Adrenal gland (tissue), 9 donors: ENCODE measurements at regions not wholly inside any gene's neighbourhood (a gene's known extent, or its start where the extent isn't known, plus 50 kb on each side); places are given as distances from the start of the nearest gene placed in this dataset.

Source experiments
- DNase-seq, 7 donors: peaks; one replicate each; pipeline ENCODE4 v3.0.0-alpha.2; 2019 to 2020
- H3K27ac ChIP-seq, 5 donors: fragments of 200-600 bp; sonication (generic) in 4 of 5; 1 replicate in 3 of 5; 2 replicates in 2 of 5; pipeline versions ENCODE4 v1.5.1 to v1.8.0; 2016 to 2020; ENCODE audit warnings: mild to moderate bottlenecking in 1 of 5
- H3K27me3 ChIP-seq: fragments of 200-600 bp; 2 replicates; pipeline ENCODE4 v1.8.0; 2021
- H3K36me3 ChIP-seq, 2 donors: fragments of 200-600 bp; replicated peaks in 1 of 2; 1 replicate in 1 of 2; 2 replicates in 1 of 2; pipeline versions ENCODE4 v1.5.1 to v1.8.0; 2018 to 2022
- H3K4me1 ChIP-seq, 2 donors: fragments of 200-600 bp; replicated peaks in 1 of 2; 1 replicate in 1 of 2; 2 replicates in 1 of 2; pipeline versions ENCODE4 v1.5.1 to v1.8.0; 2018 to 2021
- H3K4me3 ChIP-seq, 4 donors: fragments of 200-600 bp; sonication (generic) in 3 of 4; one replicate each; pipeline ENCODE4 v1.5.1; 2016 to 2018
- H3K9me3 ChIP-seq, 3 donors: fragments of 200-600 bp; sonication (generic) in 1 of 3; replicated peaks in 1 of 3; 1 replicate in 2 of 3; 2 replicates in 1 of 3; pipeline versions ENCODE4 v1.5.1 to v1.8.0; 2016 to 2021
- CTCF ChIP-seq, 6 experiments: fragments of 450-650 bp in 4 of 6; fragments of 200-600 bp in 2 of 6; sonication (generic) in 1 of 6; IDR thresholded peaks; 1 replicate in 5 of 6; 2 replicates in 1 of 6; pipeline versions ENCODE4 v1.5.1 to v1.8.0; 2016 to 2021; ENCODE audit warnings: antibody characterized with exemption in 6 of 6, mild to moderate bottlenecking in 2 of 6, moderate library complexity in 1 of 6
- POLR2A ChIP-seq, 2 donors: fragments of 450-650 bp; IDR thresholded peaks; one replicate each; pipeline ENCODE4 v1.6.1; 2017; ENCODE audit warnings: antibody characterized with exemption in 2 of 2, mild to moderate bottlenecking in 2 of 2, moderate library complexity in 1 of 2
- WGBS, 4 donors: extraction: QIAGEN DNeasy Blood & Tissue Kit in 2 of 4; methylation state at CpG; one replicate each; pipeline versions ENCODE4 v1.1.5 to v1.1.7; 2013 to 2017; 5-methylcytosine and 5-hydroxymethylcytosine counted together
- intact Hi-C, 2 donors: fragments of 100-400 bp; cut with DNase I; formaldehyde crosslinking; loops; one replicate each; pipeline versions ENCODE4 v1.14.1 to v1.15.0; 2022 to 2023
- donor health status: healthy with polysubstance abuse.
- donor health status: Bipolar disorder and iron deficiency.
- donor health status: DM: yes; HTN: yes; CAD: no.
- donor health status: DM: no; HTN: no; CAD: no.
- donor health status: DM: no; HTN: no; CAD: no.

DNA sequence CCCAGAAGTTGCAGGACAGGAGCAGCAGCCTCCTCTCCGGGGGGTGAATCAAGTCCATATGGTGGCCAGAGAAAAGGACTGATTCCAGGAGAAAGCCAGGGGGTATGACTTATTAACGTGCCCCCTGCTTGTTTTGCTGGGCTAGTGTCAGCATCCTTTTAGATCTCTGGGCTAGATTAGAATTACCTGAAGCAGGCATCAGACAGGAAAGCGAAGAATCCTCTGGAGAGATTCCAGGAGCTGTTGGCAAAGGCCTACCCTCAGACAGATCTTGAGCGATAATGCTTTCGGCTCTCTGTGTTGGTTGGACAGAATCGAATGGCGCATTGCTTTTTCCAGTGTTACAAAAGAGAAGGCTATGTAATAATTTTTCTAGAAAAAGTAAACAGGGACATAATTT lies 164.0 kb upstream of the GLI3 start:
- intact Hi-C loops = no loop called here
- H3K27ac ChIP-seq = no peak overlapping the region
- no peak for DNase-seq
- H3K9me3 ChIP-seq = no peaks in the 10 kb centered on the region
- WGBS, 4 donors = 84 to 94% (median 87%) methylated on average over 7 of the region's 7 CpGs
- H3K4me1 ChIP-seq = no peaks in the 10 kb centered on the region
- no peak overlapping the region for H3K4me3 ChIP-seq
- H3K27me3 ChIP-seq = no peaks in the 10 kb centered on the region
- no peaks in the 10 kb centered on the region for H3K36me3 ChIP-seq
- no peak for TF ChIP-seq POLR2A (IDR thresholded peaks at IDR 0.05)
- no peak for TF ChIP-seq CTCF (IDR thresholded peaks at IDR 0.05)

GRCh38 chr7:42400211-42400772 lies 163.3 kb upstream of the GLI3 start:
- intact Hi-C loops = no loop called here
- H3K4me3 ChIP-seq = no peak overlapping the region
- no peaks in the 10 kb centered on the region for H3K9me3 ChIP-seq
- TF ChIP-seq CTCF (IDR thresholded peaks at IDR 0.05) (no peak), POLR2A (IDR thresholded peaks at IDR 0.05) (no peak)
- H3K27ac ChIP-seq = no peak overlapping the region
- no peaks in the 10 kb centered on the region for H3K27me3 ChIP-seq
- no peaks in the 10 kb centered on the region for H3K36me3 ChIP-seq
- DNase-seq = no peak
- no peaks in the 10 kb centered on the region for H3K4me1 ChIP-seq
- WGBS, 4 donors = 90 to 98% (median 92%) methylated on average over 4 of the region's 4 CpGs

GRCh38 chr7:42395607-42396006 lies 158.6 kb upstream of the GLI3 start:
- Histone ChIP-seq H3K27ac (no peak overlapping the region), H3K27me3 (no peaks in the 10 kb centered on the region), H3K9me3 (no peaks in the 10 kb centered on the region), H3K4me3 (no peak overlapping the region), H3K4me1 (no peaks in the 10 kb centered on the region), H3K36me3 (no peaks in the 10 kb centered on the region)
- DNase-seq = no peak
- TF ChIP-seq POLR2A (IDR thresholded peaks at IDR 0.05) (no peak), CTCF (IDR thresholded peaks at IDR 0.05) (no peak)
- intact Hi-C loops = no loop called here

DNA sequence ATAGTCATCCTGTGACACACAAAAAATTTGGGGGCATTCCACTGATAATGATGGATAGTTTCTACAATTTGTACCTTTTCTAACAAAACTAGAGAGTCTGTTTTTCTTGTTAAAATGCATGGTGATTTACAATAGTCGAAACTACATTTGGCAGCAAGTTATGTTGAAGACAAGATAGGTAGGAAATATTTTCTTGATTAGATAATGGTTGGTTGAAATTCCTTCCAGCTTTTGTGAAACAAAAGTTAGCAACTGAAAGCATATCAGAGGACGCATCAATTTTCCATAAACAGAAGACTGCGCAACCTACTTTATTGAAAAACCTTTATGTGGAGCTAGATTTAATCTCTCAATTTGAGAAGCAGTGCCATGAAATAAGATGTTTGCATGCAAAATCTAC lies 155.8 kb upstream of the GLI3 start:
- 81 to 88% (median 85%) methylated on average over 3 of the region's 3 CpGs for WGBS, 4 donors
- Histone ChIP-seq H3K4me3 (no peak overlapping the region), H3K9me3 (no peaks in the 10 kb centered on the region), H3K27me3 (no peaks in the 10 kb centered on the region), H3K27ac (no peak overlapping the region), H3K36me3 (no peaks in the 10 kb centered on the region), H3K4me1 (no peaks in the 10 kb centered on the region)
- intact Hi-C loops = no loop called here
- TF ChIP-seq POLR2A (IDR thresholded peaks at IDR 0.05) (no peak), CTCF (IDR thresholded peaks at IDR 0.05) (no peak)
- DNase-seq = no peak
